Fibroblast of lung (primary cell): ENCODE measurements at regions not wholly inside any gene's neighbourhood (a gene's known extent, or its start where the extent isn't known, plus 50 kb on each side); places are given as distances from the start of the nearest gene placed in this dataset.
A peak's percentile ranks its signal among the peaks of the same experiment; 100 is the strongest.

Experiments used
- DNase-seq, 2 donors: peaks; one replicate each; pipeline versions ENCODE4 v3.0.0 to v3.0.0-alpha.2; 2010; ENCODE audit warnings: low read depth in 2 of 2
- H2AFZ ChIP-seq: 2 replicates; pipeline ENCODE4 v1.5.1; 2012; ENCODE audit warnings: low read length, control low read depth, inconsistent platforms
- H3K27ac ChIP-seq: 2 replicates; pipeline ENCODE4 v1.5.1; 2011; ENCODE audit warnings: low read length, control low read depth; ENCODE audit not compliant: insufficient read depth
- H3K27me3 ChIP-seq: 2 replicates; pipeline ENCODE4 v1.5.1; 2011; ENCODE audit warnings: mild to moderate bottlenecking, low read length; ENCODE audit not compliant: control insufficient read depth, insufficient read depth
- H3K36me3 ChIP-seq: 2 replicates; pipeline ENCODE4 v1.5.1; 2011; ENCODE audit warnings: low read length; ENCODE audit not compliant: control insufficient read depth, insufficient read depth
- H3K4me1 ChIP-seq: 2 replicates; pipeline ENCODE4 v1.5.1; 2011; ENCODE audit warnings: low read length; ENCODE audit not compliant: control insufficient read depth, insufficient read depth; ENCODE audit errors: extremely low read depth
- H3K4me2 ChIP-seq: 2 replicates; pipeline ENCODE4 v1.5.1; 2011; ENCODE audit warnings: low read length, control low read depth; ENCODE audit not compliant: insufficient read depth; ENCODE audit errors: extremely low read depth
- H3K4me3 ChIP-seq, 4 experiments: fragments of 200-600 bp in 1 of 4; sonication (generic) in 1 of 4; replicated peaks in 1 of 4; 2 replicates each; pipeline ENCODE4 v1.5.1; 2011 to 2016; ENCODE audit warnings: low read length in 4 of 4, low read depth in 3 of 4, mild to moderate bottlenecking in 3 of 4, control low read depth in 2 of 4, inconsistent platforms in 1 of 4, mixed read lengths in 1 of 4; ENCODE audit not compliant: insufficient read depth in 1 of 4; ENCODE audit errors: control extremely low read depth in 1 of 4
- H3K79me2 ChIP-seq: 2 replicates; pipeline ENCODE4 v1.5.1; 2012; ENCODE audit warnings: mild to moderate bottlenecking, low read length, inconsistent platforms; ENCODE audit not compliant: control insufficient read depth, insufficient read depth
- H3K9ac ChIP-seq: 2 replicates; pipeline ENCODE4 v1.5.1; 2011; ENCODE audit warnings: mild to moderate bottlenecking, low read length, control low read depth; ENCODE audit not compliant: insufficient read depth
- H3K9me3 ChIP-seq: 2 replicates; pipeline ENCODE4 v1.5.1; 2012; ENCODE audit warnings: low read depth, low read length; ENCODE audit not compliant: control insufficient read depth, insufficient read depth
- H4K20me1 ChIP-seq: 2 replicates; pipeline ENCODE4 v1.5.1; 2011; ENCODE audit warnings: low read length; ENCODE audit not compliant: control insufficient read depth, insufficient read depth; ENCODE audit errors: extremely low read depth
- EZH2 ChIP-seq: IDR thresholded peaks from 2 replicates; pipeline ENCODE4 v1.5.1; 2012; ENCODE audit warnings: low read length, control low read depth, mild to moderate bottlenecking; ENCODE audit errors: missing control alignments
- TF ChIP-seq, protein P1 (sequence below), 2 donors: IDR thresholded peaks in 1 of 2; conservative IDR thresholded peaks in 1 of 2; 1 replicate in 1 of 2; 2 replicates in 1 of 2; pipeline ENCODE4 v1.5.1; 2011 to 2012; ENCODE audit warnings: low read length in 2 of 2, control low read depth in 1 of 2, inconsistent platforms in 1 of 2, low read depth in 1 of 2, mild to moderate bottlenecking in 1 of 2

GRCh38 chr10:114754445-114755320 is 66.9 kb upstream of the FHIP2A start:
- TF ChIP-seq, protein P1, sequence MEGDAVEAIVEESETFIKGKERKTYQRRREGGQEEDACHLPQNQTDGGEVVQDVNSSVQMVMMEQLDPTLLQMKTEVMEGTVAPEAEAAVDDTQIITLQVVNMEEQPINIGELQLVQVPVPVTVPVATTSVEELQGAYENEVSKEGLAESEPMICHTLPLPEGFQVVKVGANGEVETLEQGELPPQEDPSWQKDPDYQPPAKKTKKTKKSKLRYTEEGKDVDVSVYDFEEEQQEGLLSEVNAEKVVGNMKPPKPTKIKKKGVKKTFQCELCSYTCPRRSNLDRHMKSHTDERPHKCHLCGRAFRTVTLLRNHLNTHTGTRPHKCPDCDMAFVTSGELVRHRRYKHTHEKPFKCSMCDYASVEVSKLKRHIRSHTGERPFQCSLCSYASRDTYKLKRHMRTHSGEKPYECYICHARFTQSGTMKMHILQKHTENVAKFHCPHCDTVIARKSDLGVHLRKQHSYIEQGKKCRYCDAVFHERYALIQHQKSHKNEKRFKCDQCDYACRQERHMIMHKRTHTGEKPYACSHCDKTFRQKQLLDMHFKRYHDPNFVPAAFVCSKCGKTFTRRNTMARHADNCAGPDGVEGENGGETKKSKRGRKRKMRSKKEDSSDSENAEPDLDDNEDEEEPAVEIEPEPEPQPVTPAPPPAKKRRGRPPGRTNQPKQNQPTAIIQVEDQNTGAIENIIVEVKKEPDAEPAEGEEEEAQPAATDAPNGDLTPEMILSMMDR (conservative IDR thresholded peaks at IDR 0.05 in 1 of 2, IDR thresholded peaks at IDR 0.05 in 1 of 2; ENCODE audit: low read depth in 1 of 2, low read length in 2 of 2): no peak
- no peak for TF ChIP-seq EZH2
- Histone ChIP-seq H3K27ac (no peak overlapping the region), H3K9ac (no peak overlapping the region), H3K79me2 (no peaks in the 10 kb centered on the region), H2AFZ (no peak overlapping the region), H3K4me2 (peak overlapping the region; percentile 15), H3K9me3 (no peaks in the 10 kb centered on the region), H3K4me1 (peaks cover 2% of the 10 kb centered on the region), H4K20me1 (no peaks in the 10 kb centered on the region), H3K4me3 (no peak overlapping the region), H3K27me3 (no peaks in the 10 kb centered on the region), H3K36me3 (no peaks in the 10 kb centered on the region)
- peak; percentile 63 to 81 for DNase-seq

DNA sequence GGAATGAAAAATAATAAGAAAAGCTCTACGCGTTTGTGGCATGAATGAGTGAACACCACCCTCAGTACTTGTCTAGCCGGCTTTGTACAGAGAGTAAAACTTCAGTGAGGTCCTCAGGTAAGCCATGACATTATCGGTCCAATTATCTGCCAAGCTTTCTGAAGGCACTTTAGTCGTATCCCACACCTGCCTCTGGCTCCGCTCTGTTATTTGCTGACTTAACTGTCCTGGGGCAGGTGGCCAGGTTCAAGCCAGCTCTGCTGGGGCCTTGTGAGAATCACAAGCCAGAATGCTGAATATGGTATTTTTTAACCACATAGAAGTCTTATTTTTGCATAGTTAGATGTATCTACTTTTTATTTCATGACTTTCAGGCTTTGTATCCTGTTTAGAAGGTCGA is 66.0 kb upstream of the FHIP2A start:
- peaks cover 2% of the 10 kb centered on the region for H3K4me1 ChIP-seq
- no peak overlapping the region for H3K4me2 ChIP-seq
- no peaks in the 10 kb centered on the region for H4K20me1 ChIP-seq
- TF ChIP-seq, protein P1 (conservative IDR thresholded peaks at IDR 0.05 in 1 of 2, IDR thresholded peaks at IDR 0.05 in 1 of 2; ENCODE audit: low read depth in 1 of 2, low read length in 2 of 2): no peak
- TF ChIP-seq EZH2: no peak
- H3K27me3 ChIP-seq: no peaks in the 10 kb centered on the region
- no peak overlapping the region for H3K9ac ChIP-seq
- no peaks in the 10 kb centered on the region for H3K9me3 ChIP-seq
- DNase-seq: no peak
- H3K4me3 ChIP-seq: no peak overlapping the region
- H3K27ac ChIP-seq: no peak overlapping the region
- H2AFZ ChIP-seq: no peak overlapping the region
- H3K36me3 ChIP-seq: no peaks in the 10 kb centered on the region
- no peaks in the 10 kb centered on the region for H3K79me2 ChIP-seq

- peak in 1 of 2 donors; percentile 79 for DNase-seq
Measured at GRCh38 chr10:114758331-114758730, 63.2 kb upstream of the FHIP2A start.

More at GRCh38 chr10:114758331-114758730, 63.2 kb upstream of the FHIP2A start:
- no peak overlapping the region for H3K4me2 ChIP-seq
- H3K4me3 ChIP-seq: no peak overlapping the region
- TF ChIP-seq EZH2: no peak
- TF ChIP-seq, protein P1 (conservative IDR thresholded peaks at IDR 0.05 in 1 of 2, IDR thresholded peaks at IDR 0.05 in 1 of 2; ENCODE audit: low read depth in 1 of 2, low read length in 2 of 2): no peak
- no peak overlapping the region for H3K27ac ChIP-seq
- no peak overlapping the region for H2AFZ ChIP-seq
- no peaks in the 10 kb centered on the region for H3K36me3 ChIP-seq
- H3K9ac ChIP-seq: no peak overlapping the region
- H3K79me2 ChIP-seq: no peaks in the 10 kb centered on the region
- H4K20me1 ChIP-seq: no peaks in the 10 kb centered on the region
- no peaks in the 10 kb centered on the region for H3K27me3 ChIP-seq
- H3K4me1 ChIP-seq: peaks cover 2% of the 10 kb centered on the region
- no peaks in the 10 kb centered on the region for H3K9me3 ChIP-seq
